H1 (cell line): ENCODE measurements at regions not wholly inside any gene's neighbourhood (a gene's known extent, or its start where the extent isn't known, plus 50 kb on each side); places are given as distances from the start of the nearest gene placed in this dataset.

Source experiments
- EZH2 ChIP-seq: fragments of 200-600 bp; sonication (generic); IDR thresholded peaks from 2 replicates; pipeline ENCODE4 v1.7.1; 2012; ENCODE audit warnings: low read depth, mild to moderate bottlenecking, moderate library complexity, low read length, inconsistent platforms; ENCODE audit not compliant: severe bottlenecking
- PHF8 ChIP-seq: fragments of 200-600 bp; sonication (generic); conservative IDR thresholded peaks from 2 replicates; pipeline ENCODE4 v1.7.1; 2012; ENCODE audit warnings: low read depth, mild to moderate bottlenecking, inconsistent platforms, low read length, moderate library complexity
- POLR2A ChIP-seq, 2 experiments: IDR thresholded peaks; 1 replicate in 1 of 2; 2 replicates in 1 of 2; pipeline ENCODE4 v1.6.1; 2011; ENCODE audit warnings: low read depth in 2 of 2, low read length in 2 of 2, mild to moderate bottlenecking in 2 of 2; ENCODE audit errors: control extremely low read depth in 1 of 2
- POLR2AphosphoS5 ChIP-seq: IDR thresholded peaks from 2 replicates; pipeline ENCODE4 v1.6.1; 2011; ENCODE audit warnings: low read depth, low read length
- RAD21 ChIP-seq, 2 experiments: IDR thresholded peaks in 1 of 2; conservative IDR thresholded peaks in 1 of 2; 2 replicates each; pipeline ENCODE4 v1.6.1; 2011; ENCODE audit warnings: low read depth in 2 of 2, low read length in 2 of 2, improper control_type of control experiment in 1 of 2, inconsistent platforms in 1 of 2, mild to moderate bottlenecking in 1 of 2, moderate library complexity in 1 of 2
- RBBP5 ChIP-seq: IDR thresholded peaks from 2 replicates; pipeline ENCODE4 v1.7.1; 2012; ENCODE audit warnings: low read depth, mild to moderate bottlenecking, inconsistent platforms, low read length, moderate library complexity, borderline replicate concordance
- SP1 ChIP-seq: IDR thresholded peaks from 2 replicates; pipeline ENCODE4 v1.6.1; 2011; ENCODE audit warnings: low read depth, low read length
- TF ChIP-seq, protein P1 (sequence below), 3 experiments: IDR thresholded peaks; 1 replicate in 2 of 3; 2 replicates in 1 of 3; pipeline versions ENCODE4 v1.5.1 to v1.6.1; 2011; ENCODE audit warnings: low read length in 3 of 3, mild to moderate bottlenecking in 3 of 3, inconsistent platforms in 2 of 3, low read depth in 1 of 3, moderate library complexity in 1 of 3; ENCODE audit not compliant: insufficient read depth in 1 of 3; ENCODE audit errors: control extremely low read depth in 1 of 3

DNA sequence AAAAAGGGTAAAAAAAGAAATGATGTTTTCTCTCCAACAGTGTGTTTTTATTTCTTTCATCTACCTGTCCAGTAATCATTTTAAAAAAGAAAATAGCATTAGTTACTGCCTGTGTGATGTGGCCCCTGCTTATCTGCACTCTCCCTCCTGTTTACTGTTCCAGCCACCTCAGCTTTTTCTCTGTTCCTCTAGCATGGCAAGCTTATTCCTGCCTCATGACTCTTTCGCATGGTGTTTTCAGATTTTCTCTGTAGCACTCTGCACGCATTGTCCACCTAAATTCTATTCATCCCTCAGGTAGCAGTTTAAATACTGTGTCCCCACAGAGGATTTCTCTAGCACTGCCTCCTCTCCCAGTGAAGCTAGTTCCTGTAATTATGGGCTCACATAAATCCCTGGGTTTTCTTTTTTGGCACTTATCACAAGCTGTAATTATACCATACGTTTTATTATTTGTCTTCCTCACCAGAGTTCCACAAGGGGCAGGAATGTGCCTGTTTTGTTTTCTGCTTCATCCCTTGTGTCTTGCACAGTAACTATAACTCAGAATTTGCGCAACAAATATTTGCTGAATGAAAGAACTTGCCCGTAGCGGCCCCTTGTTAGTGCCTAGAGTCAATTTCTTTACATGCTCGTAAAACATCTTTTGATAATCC is 51.4 kb upstream of the LRIG2 start:
- TF ChIP-seq POLR2AphosphoS5: no peak
- no peak for TF ChIP-seq POLR2A (IDR thresholded peaks at IDR 0.05; ENCODE audit: control extremely low read depth in 1 of 2, low read depth in 2 of 2, low read length in 2 of 2)
- no peak for TF ChIP-seq RBBP5
- no peak for TF ChIP-seq EZH2
- no peak for TF ChIP-seq RAD21 (IDR thresholded peaks at IDR 0.05 in 1 of 2, conservative IDR thresholded peaks at IDR 0.05 in 1 of 2; ENCODE audit: low read depth in 2 of 2, low read length in 2 of 2)
- TF ChIP-seq, protein P1, sequence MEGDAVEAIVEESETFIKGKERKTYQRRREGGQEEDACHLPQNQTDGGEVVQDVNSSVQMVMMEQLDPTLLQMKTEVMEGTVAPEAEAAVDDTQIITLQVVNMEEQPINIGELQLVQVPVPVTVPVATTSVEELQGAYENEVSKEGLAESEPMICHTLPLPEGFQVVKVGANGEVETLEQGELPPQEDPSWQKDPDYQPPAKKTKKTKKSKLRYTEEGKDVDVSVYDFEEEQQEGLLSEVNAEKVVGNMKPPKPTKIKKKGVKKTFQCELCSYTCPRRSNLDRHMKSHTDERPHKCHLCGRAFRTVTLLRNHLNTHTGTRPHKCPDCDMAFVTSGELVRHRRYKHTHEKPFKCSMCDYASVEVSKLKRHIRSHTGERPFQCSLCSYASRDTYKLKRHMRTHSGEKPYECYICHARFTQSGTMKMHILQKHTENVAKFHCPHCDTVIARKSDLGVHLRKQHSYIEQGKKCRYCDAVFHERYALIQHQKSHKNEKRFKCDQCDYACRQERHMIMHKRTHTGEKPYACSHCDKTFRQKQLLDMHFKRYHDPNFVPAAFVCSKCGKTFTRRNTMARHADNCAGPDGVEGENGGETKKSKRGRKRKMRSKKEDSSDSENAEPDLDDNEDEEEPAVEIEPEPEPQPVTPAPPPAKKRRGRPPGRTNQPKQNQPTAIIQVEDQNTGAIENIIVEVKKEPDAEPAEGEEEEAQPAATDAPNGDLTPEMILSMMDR (IDR thresholded peaks at IDR 0.05; ENCODE audit: control extremely low read depth in 1 of 3, insufficient read depth in 1 of 3, low read depth in 1 of 3, low read length in 3 of 3): no peak
- no peak for TF ChIP-seq SP1
- TF ChIP-seq PHF8: no peak
